ENCODE measurements at regions not wholly inside any gene's neighbourhood (a gene's known extent, or its start where the extent isn't known, plus 50 kb on each side); places are given as distances from the start of the nearest gene placed in this dataset.

DNA sequence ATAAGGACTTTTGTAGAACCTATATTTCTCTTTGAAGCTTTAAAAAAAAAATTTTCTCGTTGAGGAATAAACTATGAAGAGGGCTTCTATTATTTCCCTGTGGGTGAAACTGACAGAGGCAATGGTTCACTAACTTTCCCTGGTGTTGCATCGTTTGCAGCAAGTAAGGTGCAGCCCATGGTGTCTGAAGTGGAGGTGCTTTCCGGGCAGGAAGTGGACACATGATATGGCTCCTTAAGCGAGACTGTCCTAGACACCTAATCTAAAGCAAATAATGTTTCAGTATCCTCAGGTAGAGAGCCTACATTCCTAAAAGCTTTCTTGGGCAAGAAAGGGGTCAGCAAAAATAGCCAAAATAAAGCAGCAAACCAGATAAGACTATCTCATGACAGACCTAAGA lies 437.6 kb upstream of the ARGLU1 start:
- Histone ChIP-seq H2AFZ (no peak overlapping the region), H3K9me2 (ENCODE audit: insufficient read depth) (no peaks in the 10 kb centered on the region; the same call in 1 of the 2 replicates), H3K27ac (no peak overlapping the region), H3K4me1 (replicated peaks; ENCODE audit: insufficient read depth) (no peaks in the 10 kb centered on the region), H3K4me3 (no peak overlapping the region), H3F3A (ENCODE audit: insufficient read depth, low read depth) (no peaks in the 10 kb centered on the region), H3K27me3 (ENCODE audit: insufficient read depth, low read depth) (no peaks in the 10 kb centered on the region), H3K4me2 (no peak overlapping the region), H4K20me1 (ENCODE audit: insufficient read depth) (no peaks in the 10 kb centered on the region), H3K79me2 (ENCODE audit: low read depth) (no peaks in the 10 kb centered on the region), H3K36me3 (ENCODE audit: low read depth) (no peaks in the 10 kb centered on the region), H3K9me3 (ENCODE audit: insufficient read depth, low read depth) (no peaks in the 10 kb centered on the region)
- POLR2A ChIA-PET (ENCODE audit: unreplicated experiment), result no interaction called here
- CTCF ChIA-PET, result no interaction called here
- no peak for DNase-seq
- TF ChIP-seq, protein P1, sequence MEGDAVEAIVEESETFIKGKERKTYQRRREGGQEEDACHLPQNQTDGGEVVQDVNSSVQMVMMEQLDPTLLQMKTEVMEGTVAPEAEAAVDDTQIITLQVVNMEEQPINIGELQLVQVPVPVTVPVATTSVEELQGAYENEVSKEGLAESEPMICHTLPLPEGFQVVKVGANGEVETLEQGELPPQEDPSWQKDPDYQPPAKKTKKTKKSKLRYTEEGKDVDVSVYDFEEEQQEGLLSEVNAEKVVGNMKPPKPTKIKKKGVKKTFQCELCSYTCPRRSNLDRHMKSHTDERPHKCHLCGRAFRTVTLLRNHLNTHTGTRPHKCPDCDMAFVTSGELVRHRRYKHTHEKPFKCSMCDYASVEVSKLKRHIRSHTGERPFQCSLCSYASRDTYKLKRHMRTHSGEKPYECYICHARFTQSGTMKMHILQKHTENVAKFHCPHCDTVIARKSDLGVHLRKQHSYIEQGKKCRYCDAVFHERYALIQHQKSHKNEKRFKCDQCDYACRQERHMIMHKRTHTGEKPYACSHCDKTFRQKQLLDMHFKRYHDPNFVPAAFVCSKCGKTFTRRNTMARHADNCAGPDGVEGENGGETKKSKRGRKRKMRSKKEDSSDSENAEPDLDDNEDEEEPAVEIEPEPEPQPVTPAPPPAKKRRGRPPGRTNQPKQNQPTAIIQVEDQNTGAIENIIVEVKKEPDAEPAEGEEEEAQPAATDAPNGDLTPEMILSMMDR (conservative IDR thresholded peaks at IDR 0.05), result no peak
- no peak for TF ChIP-seq EZH2 (IDR thresholded peaks at IDR 0.05; ENCODE audit: low read depth)
- BruUV-seq (replicated peaks), result no TSS peak
- intact Hi-C loops (cut with micrococcal nuclease; ENCODE audit: unreplicated experiment), result no loop called here

DNA sequence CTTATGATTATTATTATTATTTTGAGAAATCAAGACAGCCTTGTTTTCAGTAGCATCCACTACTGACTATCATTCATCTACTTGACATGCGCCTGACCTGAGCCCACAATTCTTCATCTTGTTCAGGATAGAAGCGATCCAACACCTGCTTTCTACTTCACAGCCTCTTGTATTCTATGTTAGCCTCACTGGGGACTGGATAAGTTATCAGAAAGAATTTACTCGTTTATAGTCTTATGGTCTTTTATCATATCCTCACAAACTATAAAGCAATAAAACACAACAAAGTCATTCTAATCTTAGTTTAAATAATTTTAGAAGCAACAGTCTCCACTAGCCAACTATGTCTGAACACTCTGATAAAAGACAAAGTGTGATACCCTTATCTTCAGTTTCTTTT lies 436.0 kb upstream of the ARGLU1 start:
- no peaks in the 10 kb centered on the region for H3F3A ChIP-seq (ENCODE audit: insufficient read depth, low read depth)
- BruUV-seq (replicated peaks), result no TSS peak
- intact Hi-C loops (cut with micrococcal nuclease; ENCODE audit: unreplicated experiment), result no loop called here

DNA sequence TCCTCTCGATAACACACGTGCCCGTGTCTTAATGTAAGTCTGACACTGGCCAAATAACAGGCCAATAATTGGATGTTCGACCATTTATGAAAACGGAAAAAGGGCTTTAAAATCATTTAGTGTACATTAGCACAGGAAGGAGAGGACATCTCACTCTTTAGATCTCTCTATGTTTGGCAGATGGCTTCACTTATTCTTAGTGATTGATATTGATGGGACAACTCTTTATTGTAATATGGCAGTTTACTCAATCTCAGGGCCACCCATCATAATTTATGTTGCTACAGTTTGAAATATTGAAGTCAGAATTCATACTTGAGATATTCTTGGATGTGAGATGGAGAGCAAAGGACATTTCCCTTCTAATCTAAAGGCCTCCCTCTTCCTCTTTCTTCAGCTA lies 430.7 kb upstream of the ARGLU1 start:
- H3K9me2 ChIP-seq (ENCODE audit: insufficient read depth), result no peaks in the 10 kb centered on the region; the same call in 1 of the 2 replicates
- no peaks in the 10 kb centered on the region for H3K9me3 ChIP-seq (ENCODE audit: insufficient read depth, low read depth)
- POLR2A ChIA-PET (ENCODE audit: unreplicated experiment), result interaction anchor here (0.7 kb wide), 1 partner anchor 484 kb away, joined by 11 read pairs; no protein-coding TSS in a partner anchor
- H4K20me1 ChIP-seq (ENCODE audit: insufficient read depth), result no peaks in the 10 kb centered on the region
- H3K36me3 ChIP-seq (ENCODE audit: low read depth), result no peaks in the 10 kb centered on the region
- H3K4me1 ChIP-seq (replicated peaks; ENCODE audit: insufficient read depth), result no peaks in the 10 kb centered on the region
- H3K4me2 ChIP-seq, result no peak overlapping the region
- CTCF ChIA-PET, result no interaction called here
- intact Hi-C loops (cut with micrococcal nuclease; ENCODE audit: unreplicated experiment), result no loop called here
- H3F3A ChIP-seq (ENCODE audit: insufficient read depth, low read depth), result no peaks in the 10 kb centered on the region
- no peaks in the 10 kb centered on the region for H3K79me2 ChIP-seq (ENCODE audit: low read depth)
- BruUV-seq (replicated peaks), result no TSS peak
- no peak for DNase-seq
- H3K27me3 ChIP-seq (ENCODE audit: insufficient read depth, low read depth), result no peaks in the 10 kb centered on the region; the same call in 1 of the 2 replicates
- H2AFZ ChIP-seq, result no peak overlapping the region
- H3K4me3 ChIP-seq, result no peak overlapping the region
- TF ChIP-seq EZH2 (IDR thresholded peaks at IDR 0.05; ENCODE audit: low read depth), result no peak
- TF ChIP-seq, protein P1 (conservative IDR thresholded peaks at IDR 0.05), result no peak
- no peak overlapping the region for H3K27ac ChIP-seq

More for the DNA sequence above, 436.0 kb upstream of the ARGLU1 start:
- H3K36me3 ChIP-seq (ENCODE audit: low read depth), result no peaks in the 10 kb centered on the region
- POLR2A ChIA-PET (ENCODE audit: unreplicated experiment), result no interaction called here
- no peak overlapping the region for H3K4me3 ChIP-seq
- no peaks in the 10 kb centered on the region for H3K27me3 ChIP-seq (ENCODE audit: insufficient read depth, low read depth)
- H3K9me3 ChIP-seq (ENCODE audit: insufficient read depth, low read depth), result no peaks in the 10 kb centered on the region
- H2AFZ ChIP-seq, result no peak overlapping the region
- H3K79me2 ChIP-seq (ENCODE audit: low read depth), result no peaks in the 10 kb centered on the region
- no peak overlapping the region for H3K27ac ChIP-seq
- H3K4me2 ChIP-seq, result no peak overlapping the region
- no peaks in the 10 kb centered on the region; the same call in 1 of the 2 replicates for H3K9me2 ChIP-seq (ENCODE audit: insufficient read depth)
- no peaks in the 10 kb centered on the region for H4K20me1 ChIP-seq (ENCODE audit: insufficient read depth)
- no peaks in the 10 kb centered on the region for H3K4me1 ChIP-seq (replicated peaks; ENCODE audit: insufficient read depth)
- TF ChIP-seq, protein P1 (conservative IDR thresholded peaks at IDR 0.05), result no peak
- no peak for TF ChIP-seq EZH2 (IDR thresholded peaks at IDR 0.05; ENCODE audit: low read depth)
- DNase-seq, result no peak
- CTCF ChIA-PET, result no interaction called here
